Activated CD4-positive, alpha-beta T cell treated with anti-CD3 and anti-CD28 coated beads for 4 hours (primary cell): ENCODE measurements at regions not wholly inside any gene's neighbourhood (a gene's known extent, or its start where the extent isn't known, plus 50 kb on each side); places are given as distances from the start of the nearest gene placed in this dataset.
"Not testable (repeated sequence)": the region's sequence is repeated elsewhere in the genome, so short reads cannot be mapped to it uniquely, and the experiment has no call there.

Experiments
- DNase-seq, 2 donors: peaks; one replicate each; pipeline ENCODE4 v3.0.0-alpha.2; 2020

DNA sequence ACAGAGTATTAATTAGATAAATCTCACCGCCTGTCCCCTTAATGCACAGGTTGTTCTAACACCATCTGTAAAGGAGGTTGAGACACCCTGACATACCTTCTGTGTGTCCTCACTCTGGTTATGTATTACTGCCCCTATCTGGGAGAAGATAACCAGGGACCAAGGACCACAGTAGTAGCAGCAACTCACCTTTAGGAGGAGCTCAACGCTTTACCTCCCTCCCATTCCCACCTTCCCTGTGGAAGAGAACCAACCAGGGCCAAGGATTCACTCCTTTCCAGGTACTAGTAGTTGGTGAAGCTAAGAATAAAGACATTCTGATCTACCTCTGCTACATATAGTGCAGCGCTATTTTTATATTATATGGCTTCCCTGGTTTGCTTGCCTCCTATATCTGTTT, 232.6 kb downstream of the MEX3B start:
- DNase-seq, result no peak

- no peak for DNase-seq
Observed at GRCh38 chr15:81812456-81812855, 233.4 kb downstream of the MEX3B start.

- DNase-seq, result no peak
Observed at GRCh38 chr15:81811736-81812135, 234.1 kb downstream of the MEX3B start.

DNA sequence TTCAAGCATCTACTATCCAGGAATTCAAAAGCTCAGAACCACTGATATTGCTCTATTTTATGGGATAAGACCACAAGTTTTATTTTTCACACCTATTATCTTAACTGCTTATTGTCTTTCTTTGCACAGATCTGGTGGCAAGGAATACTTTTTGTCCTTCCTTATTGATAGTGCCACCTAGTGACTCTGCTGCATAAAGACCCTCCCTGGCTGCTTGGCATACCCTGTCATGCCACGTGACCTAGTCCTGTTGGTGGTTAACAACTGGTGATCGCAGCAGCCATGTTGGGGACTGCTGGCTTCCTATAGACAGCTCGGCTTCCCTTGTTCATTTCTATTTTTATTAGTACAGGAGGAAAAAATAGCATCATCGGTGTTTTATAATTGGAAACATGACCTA, 236.3 kb downstream of the MEX3B start:
- DNase-seq, result no peak

DNA sequence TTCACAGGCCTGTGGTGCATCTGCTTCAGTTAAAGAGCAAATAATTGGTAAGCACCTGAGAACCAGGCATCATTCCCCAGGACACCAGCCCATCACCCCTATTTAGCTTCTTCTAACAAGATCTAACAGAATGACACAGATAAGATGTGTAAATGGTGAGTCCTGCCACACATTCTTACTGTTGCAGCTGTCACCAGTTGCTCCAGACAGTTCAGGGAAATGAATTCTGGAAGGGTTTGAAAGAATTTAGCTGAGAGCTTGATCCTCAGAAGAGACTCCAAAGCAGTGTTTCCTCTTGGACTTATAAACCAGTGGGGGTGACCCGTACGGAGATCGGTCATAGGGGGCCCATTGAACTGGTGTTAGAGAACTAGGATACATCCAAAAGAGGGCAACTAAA, 238.0 kb downstream of the MEX3B start:
- DNase-seq, result no peak

- DNase-seq, result no peak
Observed at GRCh38 chr15:81807186-81807585, 238.6 kb downstream of the MEX3B start.

GRCh38 chr15:81795899-81796298, 249.9 kb downstream of the MEX3B start:
- DNase-seq, result no peak

GRCh38 chr15:81792646-81793045, 253.2 kb downstream of the MEX3B start:
- DNase-seq, result no peak

DNA sequence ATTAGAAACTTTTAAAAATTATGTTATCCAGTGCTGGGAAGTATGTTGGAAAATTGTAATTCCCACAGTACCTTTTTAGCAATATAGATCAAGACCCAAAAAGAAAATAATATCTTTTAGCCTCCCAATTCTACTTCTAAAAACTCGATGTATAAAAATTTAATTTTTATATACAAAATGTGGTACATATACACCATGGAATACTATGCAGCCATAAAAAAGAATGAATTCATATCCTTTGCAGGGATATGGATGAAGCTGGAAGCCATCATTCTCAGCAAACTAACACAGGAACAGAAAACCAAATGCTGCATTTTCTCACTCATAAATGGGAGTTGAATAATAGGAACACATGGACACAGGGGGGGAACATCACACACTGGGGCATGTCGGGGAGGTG, 254.5 kb downstream of the MEX3B start:
- DNase-seq, result not testable (repeated sequence)

- DNase-seq, result no peak
Observed at GRCh38 chr15:81789403-81789802, 256.4 kb downstream of the MEX3B start.

DNA sequence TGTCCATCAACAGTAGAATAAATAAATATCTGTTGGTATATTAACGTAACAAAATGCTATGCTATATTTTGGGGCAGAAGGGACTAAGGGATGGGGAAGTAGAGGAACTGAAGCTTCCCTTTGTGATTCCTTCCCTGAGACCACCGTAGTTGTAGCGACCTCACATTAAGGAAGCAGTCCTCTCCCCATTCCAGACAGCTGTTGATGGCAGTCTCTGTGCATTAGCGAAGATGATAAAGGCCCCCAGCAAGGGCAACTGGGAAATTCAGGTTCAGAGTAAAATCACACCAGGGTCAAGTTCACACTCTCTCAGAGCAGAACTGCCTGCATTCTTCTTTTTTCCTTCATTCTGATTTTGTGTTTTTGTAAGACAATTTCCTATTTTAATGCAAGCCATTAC, 259.0 kb downstream of the MEX3B start:
- DNase-seq, result no peak

DNA sequence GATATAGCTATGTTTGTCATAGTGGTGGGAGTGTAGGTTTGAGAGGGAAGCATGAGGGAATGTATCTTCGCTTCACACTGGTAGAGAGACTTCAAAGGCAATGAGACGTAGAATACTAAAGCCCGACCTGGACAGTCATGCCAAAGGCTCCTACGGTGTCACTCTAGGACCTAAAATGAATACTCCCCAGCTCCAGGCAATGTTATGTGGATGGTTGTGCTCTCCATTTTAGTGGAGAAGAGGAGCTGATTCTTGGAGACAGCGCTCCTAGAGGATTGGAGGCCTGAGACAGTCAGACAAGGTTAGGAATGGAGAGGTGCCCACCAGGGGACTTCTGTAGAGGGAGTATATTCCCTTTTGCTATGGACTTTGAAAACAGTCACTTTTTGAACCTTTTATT, 260.1 kb downstream of the MEX3B start:
- DNase-seq, result no peak

DNA sequence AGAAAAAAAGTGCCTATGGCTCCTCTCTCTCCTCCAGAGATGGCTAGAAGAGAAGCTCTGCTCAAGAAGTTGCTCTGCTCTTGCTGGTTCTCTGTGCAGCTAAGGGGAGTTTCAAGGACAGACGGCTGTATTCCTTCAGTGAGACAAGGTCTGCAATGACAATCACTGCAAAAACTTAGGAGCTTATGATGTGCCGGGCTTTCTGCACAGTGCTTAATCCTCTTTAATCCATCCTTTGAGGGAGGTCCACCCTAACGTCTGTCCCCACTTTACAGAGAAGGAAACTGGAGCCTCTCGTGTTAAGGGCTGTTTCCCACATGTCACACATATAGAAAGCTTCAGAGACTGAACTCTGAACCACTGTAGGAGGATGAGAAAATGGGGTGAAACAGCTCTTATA, 260.6 kb downstream of the MEX3B start:
- no peak for DNase-seq

DNA sequence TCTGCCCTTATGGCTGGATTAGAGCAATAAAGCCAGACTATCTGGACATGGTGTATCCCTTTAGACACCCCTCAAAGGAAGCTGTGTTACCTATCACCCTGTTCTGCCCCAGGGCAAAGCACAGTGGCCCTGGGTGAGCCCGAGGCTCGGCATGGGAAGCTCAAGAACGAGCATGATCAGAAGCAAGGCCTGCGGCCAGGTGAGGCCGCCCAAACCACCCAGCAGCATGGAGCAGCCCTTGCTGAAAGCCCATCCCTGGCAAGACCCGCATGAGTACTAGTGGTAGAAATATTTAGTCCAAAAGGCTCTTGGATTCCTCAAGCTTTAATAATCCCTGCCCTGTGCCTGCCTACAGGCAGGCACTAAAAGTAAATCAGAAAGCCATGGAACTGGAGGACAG, 261.1 kb downstream of the MEX3B start:
- no peak for DNase-seq

DNA sequence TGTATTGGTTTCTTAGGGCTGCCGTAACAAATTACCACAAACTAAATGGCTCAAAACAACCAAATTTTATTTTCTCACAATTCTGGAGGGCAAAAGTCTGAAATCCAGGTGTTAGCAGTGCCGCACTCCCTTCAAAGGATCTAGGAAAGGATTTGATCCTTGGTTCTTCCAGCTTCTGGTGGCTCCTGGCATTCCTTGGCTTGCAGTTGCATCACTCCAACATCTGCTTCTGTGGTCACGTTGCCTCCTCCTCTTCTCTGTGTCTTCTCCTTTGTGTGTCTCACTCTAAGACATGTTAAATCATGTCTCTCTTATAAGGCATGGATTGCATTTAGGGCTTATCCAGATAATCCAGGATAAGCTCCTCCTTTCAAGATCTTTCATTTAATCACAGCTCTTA, 262.2 kb downstream of the MEX3B start:
- no peak for DNase-seq

DNA sequence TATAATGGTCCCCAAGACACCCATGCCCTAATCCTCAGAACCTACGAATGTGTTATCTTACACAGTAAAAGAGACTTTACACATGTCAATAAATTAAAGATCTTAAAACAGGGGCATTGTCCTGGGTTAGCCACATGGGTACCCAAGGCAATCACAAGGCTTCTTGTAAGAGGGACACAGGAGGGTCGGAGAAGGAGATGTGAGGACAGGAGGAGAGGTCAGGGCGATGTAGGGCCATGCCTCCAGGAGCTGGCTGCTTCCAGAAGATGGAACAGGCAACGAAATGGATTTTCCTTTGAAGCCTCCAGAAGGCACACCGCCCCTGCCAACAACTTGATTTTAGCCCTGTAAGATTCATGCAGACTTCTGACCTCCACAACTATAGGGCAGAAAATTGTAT, 262.7 kb downstream of the MEX3B start:
- DNase-seq, result no peak

DNA sequence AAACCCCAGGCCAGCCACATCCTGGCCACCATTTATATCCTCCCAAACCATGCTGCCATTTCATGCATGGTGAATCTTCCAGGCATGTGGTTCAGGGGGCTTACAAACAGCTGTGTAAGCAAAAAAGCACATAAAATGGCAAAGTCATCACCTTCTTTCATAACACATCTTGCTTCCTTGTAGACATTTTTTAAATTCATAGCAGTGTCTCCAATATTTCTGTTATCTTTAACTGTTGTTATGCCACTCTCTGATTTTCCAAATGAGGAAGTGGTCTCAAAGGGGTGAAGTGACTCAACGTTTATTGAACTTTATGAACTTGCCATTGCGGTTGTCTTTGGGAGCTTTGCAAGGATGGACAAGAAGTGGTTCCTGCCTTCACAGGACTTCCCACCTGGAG, 264.4 kb downstream of the MEX3B start:
- DNase-seq, result no peak

GRCh38 chr15:81780966-81781365, 264.9 kb downstream of the MEX3B start:
- DNase-seq, result no peak

GRCh38 chr15:81779181-81779580, 266.6 kb downstream of the MEX3B start:
- no peak for DNase-seq

- no peak for DNase-seq
Observed at GRCh38 chr15:81777546-81777945, 268.3 kb downstream of the MEX3B start.

DNA sequence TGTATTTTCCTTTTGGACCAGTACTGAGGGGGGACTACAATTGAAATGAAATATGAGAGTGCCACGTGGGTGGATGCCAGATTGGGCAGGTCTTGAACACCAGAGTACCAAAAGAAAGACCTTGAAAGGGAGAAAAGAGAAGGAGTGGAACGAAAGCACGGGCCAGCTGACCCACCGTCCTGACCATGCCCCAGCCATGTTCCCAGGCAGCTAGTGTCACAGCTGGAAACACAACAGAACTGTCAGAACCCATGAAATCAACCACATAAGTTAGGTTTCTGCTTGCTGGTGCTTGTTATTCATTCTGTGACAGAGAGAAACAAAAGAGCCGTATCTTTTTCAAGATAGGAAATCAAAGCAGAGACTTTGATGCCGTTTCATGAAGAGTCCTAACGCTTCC, 268.8 kb downstream of the MEX3B start:
- DNase-seq, result no peak

- DNase-seq, result not testable (repeated sequence)
Observed at GRCh38 chr15:81775779-81776178, 270.0 kb downstream of the MEX3B start.

DNA sequence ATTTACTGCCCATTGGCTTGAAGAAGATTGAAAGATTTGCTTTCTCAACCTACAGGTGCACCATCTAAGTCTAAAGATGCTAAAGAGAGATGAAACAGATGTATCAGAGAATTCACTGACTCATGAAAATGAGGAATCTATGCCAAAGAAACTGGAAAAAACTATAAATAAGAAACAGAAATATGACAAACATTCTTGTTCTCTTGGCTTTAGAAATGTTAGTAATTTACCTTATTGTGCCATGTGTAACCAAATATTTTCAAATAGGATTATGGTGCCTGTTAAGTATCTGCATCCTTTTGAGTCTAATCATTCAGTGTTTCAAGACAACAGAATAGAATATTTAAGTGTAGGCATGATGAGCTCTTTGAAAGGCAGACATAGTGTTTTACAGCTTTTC, 271.5 kb downstream of the MEX3B start:
- no peak for DNase-seq

DNA sequence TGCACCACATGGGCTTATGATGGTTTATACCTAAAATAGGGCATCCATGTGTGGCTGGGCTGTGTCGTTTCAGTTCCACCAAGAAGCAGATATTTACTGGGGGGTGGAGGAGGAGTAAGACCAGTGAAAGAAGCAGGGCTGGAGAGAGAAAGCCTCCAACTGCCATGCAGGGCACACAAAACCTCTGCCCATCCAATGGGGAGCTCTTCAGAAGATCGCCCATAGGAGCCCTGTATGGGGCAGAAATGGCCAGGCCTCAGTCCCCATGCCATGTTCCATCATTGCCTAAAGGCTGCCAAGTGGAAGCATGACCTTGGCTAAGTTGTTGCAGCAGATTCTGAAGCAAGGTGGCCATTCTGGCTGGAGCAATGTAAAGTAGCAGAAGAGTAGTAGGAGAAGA, 277.0 kb downstream of the MEX3B start:
- no peak for DNase-seq

DNA sequence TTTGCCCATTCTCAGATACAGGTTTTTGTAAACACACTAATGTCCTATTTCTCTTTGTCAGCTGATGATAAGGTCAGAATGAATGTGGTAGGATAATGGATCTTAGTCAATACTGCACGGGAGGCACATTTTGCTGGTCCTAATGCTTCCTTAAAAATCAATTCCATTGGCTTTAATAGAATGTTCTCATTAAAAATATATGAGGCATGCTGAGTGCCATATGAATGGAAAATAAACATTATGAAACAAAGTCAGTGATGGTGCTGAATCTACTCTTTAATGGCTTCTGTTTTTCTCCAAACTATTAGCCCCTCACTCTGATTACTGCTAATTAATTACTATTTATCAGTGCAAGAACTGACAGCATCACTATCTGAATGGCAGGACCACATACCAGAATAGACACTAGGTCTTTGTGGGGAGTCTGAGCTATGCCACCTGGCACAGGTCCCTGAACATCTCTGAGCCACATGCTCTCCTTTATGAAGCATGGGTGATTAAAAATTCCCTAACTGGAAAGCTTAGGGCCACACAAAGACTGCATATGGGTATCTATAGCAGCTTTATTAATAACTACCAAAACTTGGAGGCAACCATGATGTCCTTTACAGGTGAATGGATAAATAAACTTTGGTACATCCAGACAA, 278.9 kb downstream of the MEX3B start:
- no peak for DNase-seq

GRCh38 chr15:81765816-81766215, 280.0 kb downstream of the MEX3B start:
- no peak for DNase-seq
